ACC112 (cell line): ENCODE measurements at regions not wholly inside any gene's neighbourhood (a gene's known extent, or its start where the extent isn't known, plus 50 kb on each side); places are given as distances from the start of the nearest gene placed in this dataset.
"Not testable (repeated sequence)": the region's sequence is repeated elsewhere in the genome, so short reads cannot be mapped to it uniquely, and the experiment has no call there.

Experiments used
- H2AFZ ChIP-seq: fragments of 200-600 bp; sonication (generic); one replicate; pipeline ENCODE4 v1.6.0; 2017; ENCODE audit warnings: antibody characterized with exemption, low read length; ENCODE audit not compliant: unreplicated experiment
- H3K27ac ChIP-seq: fragments of 200-600 bp; sonication (generic); 2 replicates; pipeline ENCODE4 v1.5.1; 2014; ENCODE audit warnings: low read depth, mild to moderate bottlenecking, antibody characterized with exemption, low read length, moderate library complexity
- H3K27me3 ChIP-seq: fragments of 200-600 bp; sonication (generic); 2 replicates; pipeline ENCODE4 v1.6.1; 2014; ENCODE audit warnings: mild to moderate bottlenecking, antibody characterized with exemption, low read length, moderate library complexity, mixed read lengths; ENCODE audit not compliant: insufficient read depth
- H3K36me3 ChIP-seq: fragments of 200-600 bp; sonication (generic); 2 replicates; pipeline ENCODE4 v1.6.1; 2016; ENCODE audit warnings: mild to moderate bottlenecking, antibody characterized with exemption, low read length, moderate library complexity, mixed read lengths; ENCODE audit not compliant: insufficient read depth
- H3K4me1 ChIP-seq: fragments of 200-600 bp; sonication (generic); one replicate; pipeline ENCODE4 v1.6.1; 2016; ENCODE audit warnings: low read length, mixed read lengths; ENCODE audit not compliant: insufficient read depth, unreplicated experiment, control insufficient read depth
- H3K4me3 ChIP-seq: fragments of 200-600 bp; sonication (generic); 2 replicates; pipeline ENCODE4 v1.5.1; 2014; ENCODE audit warnings: mild to moderate bottlenecking, low read depth, low read length
- H3K79me2 ChIP-seq: fragments of 200-600 bp; sonication (generic); one replicate; pipeline ENCODE4 v1.6.0; 2016; ENCODE audit warnings: low read length; ENCODE audit not compliant: control insufficient read depth, unreplicated experiment, insufficient read depth

DNA sequence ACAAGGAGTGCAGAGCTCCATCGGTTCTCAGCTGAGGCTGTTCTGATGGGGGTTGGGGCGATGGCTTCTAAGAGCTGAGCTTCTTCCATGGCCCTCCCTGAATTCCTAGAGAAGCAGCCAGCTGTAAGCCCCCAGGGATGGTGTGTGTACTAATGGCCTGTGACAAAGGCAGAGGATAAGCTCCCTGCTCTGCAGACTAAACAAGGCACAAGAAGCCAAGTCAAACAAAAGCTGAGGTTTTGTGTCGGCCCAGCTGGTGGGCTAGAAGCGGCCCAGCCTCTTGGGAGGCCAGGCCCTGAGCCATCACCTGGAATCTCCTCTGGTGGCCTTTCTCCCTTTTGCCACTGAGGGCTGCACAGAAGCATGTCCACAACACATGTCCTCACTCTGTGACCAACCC lies 75.0 kb upstream of the XPA start:
- peaks cover 13% of the 10 kb centered on the region for H3K4me1 ChIP-seq
- no peak overlapping the region for H3K27ac ChIP-seq
- no peak overlapping the region for H3K4me3 ChIP-seq
- H3K27me3 ChIP-seq: peaks cover 29% of the 10 kb centered on the region; the same call in 1 of the 2 replicates
- no peak overlapping the region for H2AFZ ChIP-seq
- H3K79me2 ChIP-seq: no peaks in the 10 kb centered on the region
- H3K36me3 ChIP-seq: no peaks in the 10 kb centered on the region

DNA sequence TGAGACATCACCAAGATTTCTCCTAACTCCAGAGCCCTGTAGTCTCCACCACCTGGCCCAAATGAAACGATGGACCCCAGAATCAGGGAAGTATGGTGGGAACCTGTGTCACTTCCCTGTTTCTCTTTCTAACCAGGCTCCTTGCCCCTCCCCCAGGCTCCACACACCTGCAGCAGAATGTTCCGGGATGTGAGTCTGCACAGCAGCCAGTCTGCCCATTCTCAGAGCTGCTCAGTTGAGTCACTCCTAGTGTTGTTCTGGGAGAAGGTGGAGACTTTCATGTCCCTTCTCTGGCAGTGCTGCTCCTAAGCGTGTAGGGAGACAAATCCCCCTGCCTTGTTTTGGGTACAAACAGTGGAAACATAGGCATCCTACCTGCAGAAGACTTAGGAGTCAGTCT lies 76.0 kb upstream of the XPA start:
- Histone ChIP-seq H2AFZ (no peak overlapping the region), H3K27ac (no peak overlapping the region), H3K27me3 (peaks cover 29% of the 10 kb centered on the region; the same call in 1 of the 2 replicates), H3K4me3 (no peak overlapping the region), H3K36me3 (no peaks in the 10 kb centered on the region), H3K4me1 (peaks cover 13% of the 10 kb centered on the region), H3K79me2 (no peaks in the 10 kb centered on the region)

DNA sequence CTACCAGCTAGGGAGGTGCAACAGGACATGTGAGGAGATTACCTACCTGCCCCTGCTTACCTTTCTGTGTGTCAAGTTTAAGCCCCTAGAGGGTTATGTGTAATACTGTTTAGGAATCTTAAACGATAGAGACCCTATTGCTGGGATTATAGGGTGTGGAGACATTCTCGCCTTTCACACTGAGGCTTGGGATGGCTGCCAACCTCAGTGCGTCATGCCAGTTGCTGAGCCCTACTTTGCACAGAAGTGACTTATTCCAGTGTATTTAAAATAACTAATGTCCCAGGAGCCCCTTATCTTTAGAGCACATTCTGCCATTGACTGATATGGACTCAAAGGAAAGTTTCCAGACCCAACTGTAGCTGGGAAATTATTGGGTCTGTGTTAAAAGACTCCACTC lies 76.6 kb upstream of the XPA start:
- Histone ChIP-seq H3K27me3 (peaks cover 29% of the 10 kb centered on the region; the same call in 1 of the 2 replicates), H3K4me3 (no peak overlapping the region), H3K4me1 (peaks cover 13% of the 10 kb centered on the region), H2AFZ (no peak overlapping the region), H3K36me3 (no peaks in the 10 kb centered on the region), H3K79me2 (no peaks in the 10 kb centered on the region), H3K27ac (no peak overlapping the region)

DNA sequence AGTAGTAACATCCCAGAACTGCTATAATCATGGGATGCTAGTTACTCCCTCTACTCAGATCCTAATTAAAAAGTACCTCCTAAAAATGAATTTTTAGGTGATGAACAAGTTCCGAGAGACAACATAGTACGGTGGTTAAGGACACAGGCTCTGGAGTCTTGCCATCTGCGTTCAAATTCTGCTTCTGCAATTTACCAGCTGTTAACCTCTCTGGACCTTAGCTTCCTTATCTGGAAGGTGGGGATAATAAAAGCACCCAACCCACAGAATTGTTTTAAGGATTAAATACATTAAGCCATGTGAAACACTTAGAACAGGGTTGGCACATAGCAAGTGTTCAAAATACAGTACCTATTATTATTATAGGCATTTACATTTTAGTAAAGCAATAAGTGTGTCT lies 77.5 kb upstream of the XPA start:
- Histone ChIP-seq H3K27me3 (peaks cover 25% of the 10 kb centered on the region; the same call in 1 of the 2 replicates), H3K4me1 (peaks cover 8% of the 10 kb centered on the region), H2AFZ (no peak overlapping the region), H3K4me3 (no peak overlapping the region), H3K36me3 (no peaks in the 10 kb centered on the region), H3K27ac (no peak overlapping the region), H3K79me2 (no peaks in the 10 kb centered on the region)

DNA sequence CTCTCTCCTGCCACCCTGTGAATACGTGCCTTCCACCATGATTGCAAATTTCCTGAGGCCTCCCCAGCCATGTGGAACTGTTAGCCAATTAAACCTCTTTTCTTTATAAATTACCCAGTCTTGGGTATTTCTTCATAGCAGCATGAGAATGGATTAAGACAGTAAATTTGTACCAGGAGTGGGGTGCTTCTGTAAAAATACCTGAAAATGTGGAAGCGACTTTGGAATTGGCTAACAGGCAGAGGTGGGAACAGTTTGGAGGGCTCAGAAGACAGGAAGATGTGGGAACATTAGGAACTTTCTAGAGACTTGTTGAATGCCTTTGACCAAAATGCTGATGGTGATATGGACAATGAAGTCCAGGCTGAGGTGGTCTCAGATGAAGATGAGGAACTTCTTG lies 74.3 kb upstream of the FOXE1 start:
- H2AFZ ChIP-seq, H3K4me1 ChIP-seq, H3K79me2 ChIP-seq, H3K36me3 ChIP-seq, H3K4me3 ChIP-seq, H3K27ac ChIP-seq: not testable (repeated sequence)
- peaks cover 31% of the 10 kb centered on the region for H3K27me3 ChIP-seq

DNA sequence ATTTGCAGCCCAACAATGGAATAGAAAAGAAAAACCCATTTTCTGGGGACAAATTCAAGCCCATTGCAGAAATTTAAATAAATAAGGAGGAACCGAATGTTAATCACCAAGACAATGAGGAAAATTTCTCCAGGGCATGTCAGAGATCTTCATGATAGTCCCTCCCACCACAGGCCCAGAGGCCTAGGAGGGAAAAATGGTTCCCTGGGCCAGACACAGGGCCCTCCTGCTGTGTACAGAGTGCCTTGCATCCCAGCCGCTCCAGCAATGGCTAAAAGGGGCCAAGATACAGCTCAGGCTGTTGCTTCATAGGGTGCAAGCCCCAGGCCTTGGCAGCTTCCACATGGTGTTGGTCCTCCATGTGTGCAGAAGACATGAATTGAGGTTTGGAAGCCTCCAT lies 73.4 kb upstream of the FOXE1 start:
- Histone ChIP-seq H2AFZ (no peak overlapping the region), H3K27me3 (peaks cover 36% of the 10 kb centered on the region), H3K27ac (no peak overlapping the region), H3K36me3 (no peaks in the 10 kb centered on the region), H3K79me2 (no peaks in the 10 kb centered on the region), H3K4me1 (no peaks in the 10 kb centered on the region), H3K4me3 (no peak overlapping the region)

DNA sequence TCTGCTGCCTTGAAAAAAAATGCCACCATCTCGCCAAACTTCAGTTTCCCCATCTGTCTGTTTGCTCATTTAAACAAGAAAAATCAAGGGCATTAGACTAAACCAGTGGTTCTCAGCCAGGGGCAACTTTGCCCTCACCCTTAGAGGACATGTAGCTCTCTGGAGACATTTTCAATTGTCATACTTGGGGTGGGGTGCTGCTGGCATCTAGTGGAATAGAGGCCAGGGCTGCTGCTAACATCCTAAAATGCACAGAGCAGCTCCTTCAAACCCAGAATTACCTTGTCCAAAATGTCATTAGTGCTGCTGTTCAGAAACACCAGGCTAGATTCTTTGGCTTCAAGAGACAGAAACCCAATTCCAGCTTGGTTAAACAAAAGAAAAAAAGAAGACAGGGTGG lies 71.1 kb upstream of the FOXE1 start:
- Histone ChIP-seq H2AFZ (no peak overlapping the region), H3K79me2 (no peaks in the 10 kb centered on the region), H3K27ac (no peak overlapping the region), H3K27me3 (peaks cover 44% of the 10 kb centered on the region), H3K36me3 (no peaks in the 10 kb centered on the region), H3K4me1 (no peaks in the 10 kb centered on the region), H3K4me3 (no peak overlapping the region)

DNA sequence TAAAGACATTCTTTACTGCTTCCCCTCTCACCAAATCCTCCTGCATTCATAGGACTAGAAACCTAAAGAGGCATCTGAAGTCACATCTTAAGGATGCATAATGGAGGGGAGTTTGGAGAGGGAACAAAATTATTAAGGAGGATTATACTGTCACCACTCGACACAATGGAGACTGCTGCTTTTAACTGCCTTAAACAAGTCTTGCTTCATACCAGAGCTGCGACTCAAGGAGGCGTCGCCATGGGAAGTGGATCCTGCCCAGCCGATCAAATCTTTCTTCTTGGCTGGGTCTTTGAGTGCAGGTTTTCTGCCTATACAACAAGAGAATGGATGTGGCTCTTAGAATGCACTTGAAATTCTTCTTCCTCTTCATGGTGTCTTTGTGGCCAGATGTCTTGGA lies 66.7 kb upstream of the FOXE1 start:
- Histone ChIP-seq H3K27ac (no peak overlapping the region), H3K79me2 (no peaks in the 10 kb centered on the region), H3K36me3 (no peaks in the 10 kb centered on the region), H3K4me3 (no peak overlapping the region), H3K27me3 (peaks cover 84% of the 10 kb centered on the region), H2AFZ (no peak overlapping the region), H3K4me1 (no peaks in the 10 kb centered on the region)

DNA sequence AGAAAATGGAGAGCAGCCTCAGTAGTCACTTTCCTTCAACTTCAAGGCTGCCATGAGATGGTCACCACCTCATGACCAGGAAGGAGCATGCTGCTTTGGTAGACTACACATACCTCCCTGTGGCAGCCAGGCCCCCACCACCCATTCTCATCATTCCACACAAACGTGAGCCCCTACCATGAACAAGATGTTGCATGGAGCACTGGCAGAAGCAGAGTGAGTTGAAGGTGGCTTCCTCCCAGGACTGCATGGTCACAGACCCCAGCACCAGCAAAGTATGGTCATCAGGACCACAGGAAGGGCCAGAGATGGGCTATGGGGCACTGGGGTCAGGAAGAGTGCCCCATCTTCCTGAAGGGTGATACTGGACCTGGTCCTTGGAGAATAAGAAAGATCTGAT lies 65.5 kb upstream of the FOXE1 start:
- Histone ChIP-seq H3K36me3 (no peaks in the 10 kb centered on the region), H3K79me2 (no peaks in the 10 kb centered on the region), H3K4me1 (no peaks in the 10 kb centered on the region), H3K27ac (no peak overlapping the region), H3K4me3 (no peak overlapping the region), H2AFZ (no peak overlapping the region), H3K27me3 (peaks cover 85% of the 10 kb centered on the region)

DNA sequence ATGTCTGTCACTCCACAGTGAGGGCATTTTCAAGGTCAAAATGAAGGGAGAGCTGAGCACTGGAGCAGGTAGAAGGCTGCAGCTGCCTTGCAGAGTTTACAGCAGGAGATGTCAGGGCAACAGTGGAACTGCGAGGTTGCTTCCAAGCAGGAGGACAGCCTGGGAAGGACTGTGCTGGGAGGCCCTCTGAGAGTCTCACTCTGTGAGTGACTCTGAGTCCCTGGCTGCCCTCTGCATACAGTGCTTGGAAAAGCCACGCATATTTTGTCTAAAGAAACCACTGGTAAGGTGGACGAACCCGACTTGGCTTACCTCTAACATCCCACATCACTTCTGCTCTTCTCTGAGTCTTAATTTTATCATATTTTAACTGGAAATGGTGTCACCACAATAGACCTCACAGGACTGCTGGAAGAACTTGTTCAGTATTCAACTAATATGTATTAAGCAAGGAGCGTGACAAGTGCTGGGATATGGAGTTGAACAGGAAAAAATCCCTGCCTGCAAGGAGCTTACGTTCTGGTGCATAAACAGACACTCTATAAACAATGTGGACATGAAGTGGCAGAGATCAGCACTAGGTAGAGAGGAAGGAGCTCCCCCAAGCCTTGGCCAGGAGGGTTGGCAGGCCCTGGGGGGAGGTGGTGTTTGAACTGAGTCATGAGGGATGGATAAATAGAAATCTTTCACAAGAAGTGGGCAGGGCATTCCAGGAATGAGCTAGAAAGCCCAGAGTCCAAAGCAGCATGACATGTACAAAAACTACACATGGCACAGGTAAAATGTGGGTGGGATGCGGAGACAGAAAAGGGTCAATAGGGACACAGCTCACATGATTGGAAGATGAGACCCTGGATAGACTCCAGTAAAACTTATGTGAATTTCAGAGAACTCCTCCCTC lies 64.0 kb upstream of the FOXE1 start:
- Histone ChIP-seq H3K27me3 (peaks cover 83% of the 10 kb centered on the region), H3K36me3 (no peaks in the 10 kb centered on the region), H3K4me3 (no peak overlapping the region), H2AFZ (no peak overlapping the region), H3K4me1 (no peaks in the 10 kb centered on the region), H3K79me2 (no peaks in the 10 kb centered on the region), H3K27ac (no peak overlapping the region)

DNA sequence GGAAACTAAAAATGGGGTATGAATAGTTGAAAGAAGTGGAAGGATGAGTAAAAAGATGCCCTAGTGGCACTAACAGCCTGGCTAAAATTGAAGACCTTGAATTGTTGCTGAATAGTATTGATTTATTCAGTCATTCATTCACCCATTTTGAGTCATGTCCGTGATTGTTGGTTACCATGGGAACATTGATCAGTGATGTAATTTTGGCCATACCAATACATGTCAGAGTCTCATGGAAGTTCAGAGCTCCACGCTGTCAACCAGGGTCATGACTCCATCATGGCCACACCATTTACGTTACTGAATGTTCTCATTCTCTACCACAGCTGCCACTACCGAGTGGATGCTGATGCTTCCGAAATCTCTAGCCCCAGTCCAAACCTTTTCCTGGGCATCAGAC lies 62.5 kb upstream of the FOXE1 start:
- H3K79me2 ChIP-seq: no peaks in the 10 kb centered on the region
- no peaks in the 10 kb centered on the region for H3K4me1 ChIP-seq
- no peak overlapping the region for H3K4me3 ChIP-seq
- no peak overlapping the region for H3K27ac ChIP-seq
- no peaks in the 10 kb centered on the region for H3K36me3 ChIP-seq
- H2AFZ ChIP-seq: no peak overlapping the region
- peaks cover 76% of the 10 kb centered on the region for H3K27me3 ChIP-seq
